ENCODE measurements at regions not wholly inside any gene's neighbourhood (a gene's known extent, or its start where the extent isn't known, plus 50 kb on each side); places are given as distances from the start of the nearest gene placed in this dataset.

DNA sequence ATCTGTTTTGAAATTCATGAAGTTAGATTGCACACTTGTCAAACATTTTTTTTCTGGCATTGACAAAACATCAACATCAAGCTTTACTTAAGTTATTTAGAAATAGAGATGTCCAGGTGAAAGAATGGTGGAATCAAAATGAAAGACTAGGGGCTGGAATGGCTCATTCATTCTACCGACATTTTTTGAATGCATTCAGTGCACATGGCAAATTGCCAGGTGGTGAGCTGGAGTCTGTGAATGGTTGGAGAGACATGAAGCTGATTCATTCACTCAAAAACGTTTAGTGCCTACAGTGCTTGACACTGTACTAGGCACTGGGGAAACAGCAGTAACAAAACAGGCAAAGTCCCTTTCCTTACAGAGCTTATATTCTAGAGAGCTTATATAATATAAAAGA is 292.4 kb downstream of the PPP1R2C start:
- H3K27me3 ChIP-seq (ENCODE audit: control insufficient read depth, insufficient read depth, low read length) = no peaks in the 10 kb centered on the region
- intact Hi-C loops (cut with DNase I) = no loop called here
- no peaks in the 10 kb centered on the region for H3K9me3 ChIP-seq (ENCODE audit: control insufficient read depth in 2 of 3, insufficient read depth in 1 of 3, low read length in 3 of 3)
- H3K4me3 ChIP-seq (ENCODE audit: low read length in 3 of 3) = no peak overlapping the region
- H3K36me3 ChIP-seq (ENCODE audit: control insufficient read depth in 2 of 3, insufficient read depth in 3 of 3, low read length in 3 of 3) = no peaks in the 10 kb centered on the region
- no peaks in the 10 kb centered on the region for H3K4me1 ChIP-seq (ENCODE audit: control insufficient read depth in 2 of 3, insufficient read depth in 2 of 3, low read depth in 1 of 3, low read length in 3 of 3)
- no peak overlapping the region for H3K27ac ChIP-seq (ENCODE audit: low read depth in 2 of 2, low read length in 2 of 2)
- H3K9ac ChIP-seq (ENCODE audit: low read length in 3 of 3) = no peak overlapping the region
- peak in 1 of 5 donors; percentile 5 for DNase-seq
- no peak for FAIRE-seq
- TF ChIP-seq CTCF (IDR thresholded peaks at IDR 0.05; ENCODE audit: borderline replicate concordance, extremely low read depth, insufficient read depth) = no peak

GRCh38 chrX:42484233-42484632 is 293.7 kb downstream of the PPP1R2C start:
- no peak for DNase-seq
- intact Hi-C loops (cut with DNase I) = no loop called here
- Histone ChIP-seq H3K9ac (ENCODE audit: low read length in 3 of 3) (no peak overlapping the region), H3K4me1 (ENCODE audit: control insufficient read depth in 2 of 3, insufficient read depth in 2 of 3, low read depth in 1 of 3, low read length in 3 of 3) (no peaks in the 10 kb centered on the region), H3K36me3 (ENCODE audit: control insufficient read depth in 2 of 3, insufficient read depth in 3 of 3, low read length in 3 of 3) (no peaks in the 10 kb centered on the region), H3K9me3 (ENCODE audit: control insufficient read depth in 2 of 3, insufficient read depth in 1 of 3, low read length in 3 of 3) (no peaks in the 10 kb centered on the region), H3K27me3 (ENCODE audit: control insufficient read depth, insufficient read depth, low read length) (no peaks in the 10 kb centered on the region), H3K4me3 (ENCODE audit: low read length in 3 of 3) (no peak overlapping the region), H3K27ac (ENCODE audit: low read depth in 2 of 2, low read length in 2 of 2) (no peak overlapping the region)
- no peak for FAIRE-seq
- TF ChIP-seq CTCF (IDR thresholded peaks at IDR 0.05; ENCODE audit: borderline replicate concordance, extremely low read depth, insufficient read depth) = no peak

DNA sequence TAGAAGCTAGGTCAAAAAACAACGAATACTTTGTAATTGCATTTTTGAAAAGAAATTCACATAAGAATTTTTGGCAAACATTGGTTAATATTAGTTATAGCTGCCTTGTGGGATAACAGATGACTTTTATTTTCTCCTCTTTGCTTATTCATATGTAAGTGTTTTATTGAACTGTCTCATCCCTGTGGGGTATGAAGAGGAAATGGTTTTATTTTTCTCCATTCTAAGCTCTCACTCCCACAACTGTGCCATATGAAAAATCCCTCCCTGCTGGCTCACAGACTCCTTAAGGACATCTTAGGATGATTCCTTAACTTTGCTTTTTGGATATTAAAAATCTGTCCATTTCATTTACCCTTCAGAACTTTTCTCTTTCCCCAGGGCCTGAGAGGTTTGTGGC is 300.6 kb downstream of the PPP1R2C start:
- no peaks in the 10 kb centered on the region for H3K9me3 ChIP-seq (ENCODE audit: control insufficient read depth in 2 of 3, insufficient read depth in 1 of 3, low read length in 3 of 3)
- no peaks in the 10 kb centered on the region for H3K27me3 ChIP-seq (ENCODE audit: control insufficient read depth, insufficient read depth, low read length)
- H3K36me3 ChIP-seq (ENCODE audit: control insufficient read depth in 2 of 3, insufficient read depth in 3 of 3, low read length in 3 of 3) = no peaks in the 10 kb centered on the region
- H3K4me1 ChIP-seq (ENCODE audit: control insufficient read depth in 2 of 3, insufficient read depth in 2 of 3, low read depth in 1 of 3, low read length in 3 of 3) = no peaks in the 10 kb centered on the region
- DNase-seq = no peak
- no peak for TF ChIP-seq CTCF (IDR thresholded peaks at IDR 0.05; ENCODE audit: borderline replicate concordance, extremely low read depth, insufficient read depth)
- no peak overlapping the region for H3K9ac ChIP-seq (ENCODE audit: low read length in 3 of 3)
- no peak for FAIRE-seq
- no peak overlapping the region for H3K4me3 ChIP-seq (ENCODE audit: low read length in 3 of 3)
- intact Hi-C loops (cut with DNase I) = no loop called here
- no peak overlapping the region for H3K27ac ChIP-seq (ENCODE audit: low read depth in 2 of 2, low read length in 2 of 2)

DNA sequence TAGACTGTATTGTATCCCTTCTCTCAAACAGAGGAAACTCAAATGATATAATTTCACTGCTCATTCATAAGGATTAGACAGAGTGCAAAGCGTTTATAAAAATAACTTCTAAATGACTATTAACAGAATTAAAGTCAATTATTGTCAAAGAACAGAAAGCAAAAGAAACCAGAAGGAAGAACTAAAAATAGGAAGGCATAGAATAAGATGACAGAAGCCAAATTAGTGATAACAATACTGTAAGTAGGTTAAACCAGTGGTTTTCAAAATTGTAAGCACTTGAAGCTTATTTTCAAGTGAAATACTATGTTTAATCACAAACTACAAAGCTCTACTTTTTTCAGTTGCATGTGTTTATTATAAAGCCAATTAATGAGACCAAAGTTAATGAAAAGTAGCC is 305.2 kb downstream of the PPP1R2C start:
- Histone ChIP-seq H3K36me3 (ENCODE audit: control insufficient read depth in 2 of 3, insufficient read depth in 3 of 3, low read length in 3 of 3) (no peaks in the 10 kb centered on the region), H3K9me3 (ENCODE audit: control insufficient read depth in 2 of 3, insufficient read depth in 1 of 3, low read length in 3 of 3) (no peaks in the 10 kb centered on the region), H3K27me3 (ENCODE audit: control insufficient read depth, insufficient read depth, low read length) (no peaks in the 10 kb centered on the region), H3K4me3 (ENCODE audit: low read length in 3 of 3) (no peak overlapping the region), H3K9ac (ENCODE audit: low read length in 3 of 3) (no peak overlapping the region), H3K4me1 (ENCODE audit: control insufficient read depth in 2 of 3, insufficient read depth in 2 of 3, low read depth in 1 of 3, low read length in 3 of 3) (no peaks in the 10 kb centered on the region), H3K27ac (ENCODE audit: low read depth in 2 of 2, low read length in 2 of 2) (no peak overlapping the region)
- no peak for TF ChIP-seq CTCF (IDR thresholded peaks at IDR 0.05; ENCODE audit: borderline replicate concordance, extremely low read depth, insufficient read depth)
- intact Hi-C loops (cut with DNase I) = no loop called here
- FAIRE-seq (no peak), DNase-seq (no peak)
